Activated naive CD4-positive, alpha-beta T cell treated with anti-CD3 and anti-CD28 coated beads for 36 hours (primary cell): ENCODE measurements at regions not wholly inside any gene's neighbourhood (a gene's known extent, or its start where the extent isn't known, plus 50 kb on each side); places are given as distances from the start of the nearest gene placed in this dataset.

Source experiments
- CTCF ChIA-PET: fragments of 350-600 bp; sonication (Branson Sonifier 250); formaldehyde crosslinking; loops from one replicate; lab custom pipeline; 2021; ENCODE audit warnings: antibody characterized with exemption; lab: Charles Lee
- DNase-seq: peaks from one replicate; pipeline ENCODE4 v3.0.0-alpha.2; 2020
- H3K27ac Mint-ChIP-seq: one replicate; pipeline ENCODE4 v1.8.0; 2021; ENCODE audit warnings: mild to moderate bottlenecking, mixed read lengths
- H3K27me3 Mint-ChIP-seq: one replicate; pipeline ENCODE4 v1.8.0; 2021; ENCODE audit warnings: low read depth, mixed read lengths
- H3K36me3 Mint-ChIP-seq: one replicate; pipeline ENCODE4 v1.8.0; 2021; ENCODE audit warnings: low read depth, mixed read lengths
- H3K4me1 Mint-ChIP-seq: one replicate; pipeline ENCODE4 v1.8.0; 2021; ENCODE audit warnings: low read depth, mixed read lengths
- H3K4me3 Mint-ChIP-seq: one replicate; pipeline ENCODE4 v1.8.0; 2021; ENCODE audit warnings: mild to moderate bottlenecking, moderate library complexity, mixed read lengths
- H3K9me3 Mint-ChIP-seq: one replicate; pipeline ENCODE4 v1.8.0; 2021; ENCODE audit warnings: mixed read lengths
- intact Hi-C: fragments of 100-400 bp; cut with micrococcal nuclease; formaldehyde crosslinking; loops from one replicate; pipeline ENCODE4 v1.15.1; 2023

GRCh38 chr2:207284556-207285472 is 119.1 kb upstream of the KLF7 start:
- H3K36me3 Mint-ChIP-seq: no peaks in the 10 kb centered on the region
- no peak overlapping the region for H3K4me3 Mint-ChIP-seq
- intact Hi-C loops: loop anchor here (5.0 kb wide), 1 partner anchor 242 kb away; the partner anchor contains the start of gene CREB1
- no peak overlapping the region for H3K27ac Mint-ChIP-seq
- CTCF ChIA-PET: interaction anchor here (0.5 to 1.0 kb wide), 2 partner anchors 123 to 128 kb away, joined by 3 read pairs; no protein-coding TSS in a partner anchor
- no peaks in the 10 kb centered on the region for H3K9me3 Mint-ChIP-seq
- no peaks in the 10 kb centered on the region for H3K27me3 Mint-ChIP-seq
- peaks cover 56% of the 10 kb centered on the region for H3K4me1 Mint-ChIP-seq
- DNase-seq: no peak

- CTCF ChIA-PET: no interaction called here
- H3K27ac Mint-ChIP-seq: no peak overlapping the region
Measured at GRCh38 chr2:207285473-207285815, 119.7 kb upstream of the KLF7 start.

GRCh38 chr2:207286106-207286505 is 120.4 kb upstream of the KLF7 start:
- H3K36me3 Mint-ChIP-seq: no peaks in the 10 kb centered on the region
- intact Hi-C loops: loop anchor here (5.0 kb wide), 1 partner anchor 241 kb away; the partner anchor contains the start of gene CREB1
- DNase-seq: peak; percentile 19
- no peak overlapping the region for H3K4me3 Mint-ChIP-seq
- CTCF ChIA-PET: interaction anchor here (0.9 kb wide), 1 partner anchor 67 kb away, joined by 3 read pairs; no protein-coding TSS in a partner anchor
- no peak overlapping the region for H3K27ac Mint-ChIP-seq
- no peaks in the 10 kb centered on the region for H3K9me3 Mint-ChIP-seq
- H3K27me3 Mint-ChIP-seq: no peaks in the 10 kb centered on the region
- H3K4me1 Mint-ChIP-seq: peaks cover 64% of the 10 kb centered on the region

More at GRCh38 chr2:207285473-207285815, 119.7 kb upstream of the KLF7 start:
- H3K27me3 Mint-ChIP-seq: no peaks in the 10 kb centered on the region
- H3K4me1 Mint-ChIP-seq: peaks cover 58% of the 10 kb centered on the region
- DNase-seq: peak; percentile 27
- H3K36me3 Mint-ChIP-seq: no peaks in the 10 kb centered on the region
- H3K9me3 Mint-ChIP-seq: no peaks in the 10 kb centered on the region
- intact Hi-C loops: loop anchor here (5.0 kb wide), 1 partner anchor 242 kb away; the partner anchor contains the start of gene CREB1
- H3K4me3 Mint-ChIP-seq: no peak overlapping the region

- DNase-seq: peak; percentile 84
- H3K9me3 Mint-ChIP-seq: no peaks in the 10 kb centered on the region
- CTCF ChIA-PET: no interaction called here
- H3K27ac Mint-ChIP-seq: peak overlapping the region; percentile 33
- H3K36me3 Mint-ChIP-seq: no peaks in the 10 kb centered on the region
- H3K4me1 Mint-ChIP-seq: peaks cover 73% of the 10 kb centered on the region
- H3K4me3 Mint-ChIP-seq: no peak overlapping the region
- no peaks in the 10 kb centered on the region for H3K27me3 Mint-ChIP-seq
- intact Hi-C loops: loop anchor here (1.0 to 5.0 kb wide), 5 partner anchors 9 to 239 kb away; partner anchors contain the start of gene CREB1
Measured at GRCh38 chr2:207288628-207289027, 122.9 kb upstream of the KLF7 start.

GRCh38 chr2:207289295-207290018 is 123.7 kb upstream of the KLF7 start:
- Mint-ChIP-seq H3K4me1 (peaks cover 69% of the 10 kb centered on the region), H3K27ac (peak overlapping the region; percentile 54), H3K36me3 (no peaks in the 10 kb centered on the region), H3K9me3 (no peaks in the 10 kb centered on the region), H3K4me3 (no peak overlapping the region), H3K27me3 (no peaks in the 10 kb centered on the region)
- CTCF ChIA-PET: interaction anchor here (0.6 kb wide), 1 partner anchor 293 kb away, joined by 3 read pairs; no protein-coding TSS in a partner anchor
- intact Hi-C loops: loop anchor here (1.0 to 5.0 kb wide), 4 partner anchors 43 to 238 kb away; partner anchors contain the start of gene CREB1
- DNase-seq: peak; percentile 18

- H3K27ac Mint-ChIP-seq: peak overlapping the region; percentile 39
- CTCF ChIA-PET: no interaction called here
- peak; percentile 61 for DNase-seq
Measured at GRCh38 chr2:207290833-207291624, 125.3 kb upstream of the KLF7 start.

GRCh38 chr2:207291625-207292252 is 126.0 kb upstream of the KLF7 start:
- no peaks in the 10 kb centered on the region for H3K9me3 Mint-ChIP-seq
- no peaks in the 10 kb centered on the region for H3K27me3 Mint-ChIP-seq
- peak overlapping the region; percentile 55 for H3K27ac Mint-ChIP-seq
- peaks cover 51% of the 10 kb centered on the region for H3K4me1 Mint-ChIP-seq
- H3K4me3 Mint-ChIP-seq: no peak overlapping the region
- intact Hi-C loops: loop anchor here (1.0 kb wide), 1 partner anchor 20 kb away; no protein-coding TSS in a partner anchor
- no peaks in the 10 kb centered on the region for H3K36me3 Mint-ChIP-seq
- CTCF ChIA-PET: interaction anchor here (1.0 to 1.3 kb wide), 2 partner anchors 9 to 50 kb away, joined by 5 read pairs; no protein-coding TSS in a partner anchor
- DNase-seq: no peak

More at GRCh38 chr2:207290833-207291624, 125.3 kb upstream of the KLF7 start:
- Mint-ChIP-seq H3K9me3 (no peaks in the 10 kb centered on the region), H3K4me1 (peaks cover 56% of the 10 kb centered on the region), H3K27me3 (no peaks in the 10 kb centered on the region), H3K4me3 (no peak overlapping the region), H3K36me3 (no peaks in the 10 kb centered on the region)
- intact Hi-C loops: loop anchor here (1.0 kb wide), 1 partner anchor 41 kb away; no protein-coding TSS in a partner anchor

- Mint-ChIP-seq H3K4me1 (peaks cover 18% of the 10 kb centered on the region), H3K9me3 (peaks cover 2% of the 10 kb centered on the region), H3K27ac (no peak overlapping the region), H3K27me3 (no peaks in the 10 kb centered on the region), H3K4me3 (no peak overlapping the region), H3K36me3 (peaks cover 2% of the 10 kb centered on the region)
- intact Hi-C loops: no loop called here
- DNase-seq: no peak
- CTCF ChIA-PET: interaction anchor here (0.5 to 0.7 kb wide), 2 partner anchors 14 to 430 kb away, joined by 3 to 4 read pairs; no protein-coding TSS in a partner anchor
Measured at GRCh38 chr2:207296265-207296948, 130.7 kb upstream of the KLF7 start.

- DNase-seq: no peak
- Mint-ChIP-seq H3K9me3 (peaks cover 2% of the 10 kb centered on the region), H3K4me1 (no peaks in the 10 kb centered on the region), H3K4me3 (no peak overlapping the region), H3K27me3 (no peaks in the 10 kb centered on the region), H3K27ac (no peak overlapping the region), H3K36me3 (peaks cover 2% of the 10 kb centered on the region)
- CTCF ChIA-PET: no interaction called here
- intact Hi-C loops: no loop called here
Measured at GRCh38 chr2:207300817-207301216, 135.1 kb upstream of the KLF7 start.

- CTCF ChIA-PET: no interaction called here
- Mint-ChIP-seq H3K4me1 (peaks cover 8% of the 10 kb centered on the region), H3K36me3 (no peaks in the 10 kb centered on the region), H3K27ac (no peak overlapping the region), H3K27me3 (no peaks in the 10 kb centered on the region), H3K9me3 (peaks cover 2% of the 10 kb centered on the region), H3K4me3 (no peak overlapping the region)
- DNase-seq: no peak
- intact Hi-C loops: no loop called here
Measured at GRCh38 chr2:207304761-207305160, 139.0 kb upstream of the KLF7 start.
